Anterior cingulate cortex (tissue), 58 donors: ENCODE measurements at regions not wholly inside any gene's neighbourhood (a gene's known extent, or its start where the extent isn't known, plus 50 kb on each side); places are given as distances from the start of the nearest gene placed in this dataset.
"Not testable (repeated sequence)": the region's sequence is repeated elsewhere in the genome, so short reads cannot be mapped to it uniquely, and the experiment has no call there.

ENCODE experiments used
- DNase-seq, 58 donors: peaks; one replicate each; lab custom pipeline; 2025; lab: John Stamatoyannopoulos, UW

- DNase-seq, result not testable (repeated sequence)
Observed at GRCh38 chr7:76971201-76971600, 61.0 kb downstream of the SPDYE17 start.

GRCh38 chr7:76969892-76970291 lies 62.3 kb downstream of the SPDYE17 start:
- peak in 1 of 58 donors; percentile 29 for DNase-seq

- DNase-seq, result not testable (repeated sequence)
Observed at GRCh38 chr7:76965731-76966548, 66.2 kb downstream of the SPDYE17 start.

GRCh38 chr7:76964050-76964449 lies 68.1 kb downstream of the SPDYE17 start:
- not testable (repeated sequence) for DNase-seq

GRCh38 chr7:76963061-76963460 lies 69.1 kb downstream of the SPDYE17 start:
- DNase-seq, result not testable (repeated sequence)

- not testable (repeated sequence) for DNase-seq
Observed at GRCh38 chr7:76960400-76960986, 71.7 kb downstream of the SPDYE17 start.

GRCh38 chr7:76959573-76960399 lies 72.4 kb downstream of the SPDYE17 start:
- DNase-seq, result not testable (repeated sequence)

GRCh38 chr7:76956531-76956930 lies 75.6 kb downstream of the SPDYE17 start:
- DNase-seq, result not testable (repeated sequence)

- DNase-seq, result not testable (repeated sequence)
Observed at GRCh38 chr7:76955124-76955523, 77.0 kb downstream of the SPDYE17 start.

GRCh38 chr7:76944603-76945002 lies 87.6 kb downstream of the SPDYE17 start:
- DNase-seq, result not testable (repeated sequence)

GRCh38 chr7:76941809-76942765 lies 90.1 kb downstream of the SPDYE17 start:
- DNase-seq, result not testable (repeated sequence)

- not testable (repeated sequence) for DNase-seq
Observed at GRCh38 chr7:76937781-76938180, 94.4 kb downstream of the SPDYE17 start.

- DNase-seq, result not testable (repeated sequence)
Observed at GRCh38 chr7:76937330-76937729, 94.8 kb downstream of the SPDYE17 start.

GRCh38 chr7:76936346-76936745 lies 95.8 kb downstream of the SPDYE17 start:
- DNase-seq, result not testable (repeated sequence)

- DNase-seq, result not testable (repeated sequence)
Observed at GRCh38 chr7:76934711-76935110, 97.5 kb downstream of the SPDYE17 start.

GRCh38 chr7:76932957-76933356 lies 99.2 kb downstream of the SPDYE17 start:
- DNase-seq, result not testable (repeated sequence)

GRCh38 chr7:76931441-76931840 lies 100.7 kb downstream of the SPDYE17 start:
- not testable (repeated sequence) for DNase-seq

- not testable (repeated sequence) for DNase-seq
Observed at GRCh38 chr7:76930416-76930815, 101.7 kb downstream of the SPDYE17 start.

GRCh38 chr7:76928751-76929150 lies 103.4 kb downstream of the SPDYE17 start:
- DNase-seq, result not testable (repeated sequence)
